Fibroblast of lung (primary cell): ENCODE measurements at regions not wholly inside any gene's neighbourhood (a gene's known extent, or its start where the extent isn't known, plus 50 kb on each side); places are given as distances from the start of the nearest gene placed in this dataset.

Source experiments
- DNase-seq, 2 donors: peaks; one replicate each; pipeline versions ENCODE4 v3.0.0 to v3.0.0-alpha.2; 2010; ENCODE audit warnings: low read depth in 2 of 2
- H2AFZ ChIP-seq: 2 replicates; pipeline ENCODE4 v1.5.1; 2012; ENCODE audit warnings: low read length, control low read depth, inconsistent platforms
- H3K27ac ChIP-seq: 2 replicates; pipeline ENCODE4 v1.5.1; 2011; ENCODE audit warnings: low read length, control low read depth; ENCODE audit not compliant: insufficient read depth
- H3K27me3 ChIP-seq: 2 replicates; pipeline ENCODE4 v1.5.1; 2011; ENCODE audit warnings: mild to moderate bottlenecking, low read length; ENCODE audit not compliant: control insufficient read depth, insufficient read depth
- H3K36me3 ChIP-seq: 2 replicates; pipeline ENCODE4 v1.5.1; 2011; ENCODE audit warnings: low read length; ENCODE audit not compliant: control insufficient read depth, insufficient read depth
- H3K4me1 ChIP-seq: 2 replicates; pipeline ENCODE4 v1.5.1; 2011; ENCODE audit warnings: low read length; ENCODE audit not compliant: control insufficient read depth, insufficient read depth; ENCODE audit errors: extremely low read depth
- H3K4me2 ChIP-seq: 2 replicates; pipeline ENCODE4 v1.5.1; 2011; ENCODE audit warnings: low read length, control low read depth; ENCODE audit not compliant: insufficient read depth; ENCODE audit errors: extremely low read depth
- H3K4me3 ChIP-seq, 4 experiments: fragments of 200-600 bp in 1 of 4; sonication (generic) in 1 of 4; replicated peaks in 1 of 4; 2 replicates each; pipeline ENCODE4 v1.5.1; 2011 to 2016; ENCODE audit warnings: low read length in 4 of 4, low read depth in 3 of 4, mild to moderate bottlenecking in 3 of 4, control low read depth in 2 of 4, inconsistent platforms in 1 of 4, mixed read lengths in 1 of 4; ENCODE audit not compliant: insufficient read depth in 1 of 4; ENCODE audit errors: control extremely low read depth in 1 of 4
- H3K79me2 ChIP-seq: 2 replicates; pipeline ENCODE4 v1.5.1; 2012; ENCODE audit warnings: mild to moderate bottlenecking, low read length, inconsistent platforms; ENCODE audit not compliant: control insufficient read depth, insufficient read depth
- H3K9ac ChIP-seq: 2 replicates; pipeline ENCODE4 v1.5.1; 2011; ENCODE audit warnings: mild to moderate bottlenecking, low read length, control low read depth; ENCODE audit not compliant: insufficient read depth
- H3K9me3 ChIP-seq: 2 replicates; pipeline ENCODE4 v1.5.1; 2012; ENCODE audit warnings: low read depth, low read length; ENCODE audit not compliant: control insufficient read depth, insufficient read depth
- H4K20me1 ChIP-seq: 2 replicates; pipeline ENCODE4 v1.5.1; 2011; ENCODE audit warnings: low read length; ENCODE audit not compliant: control insufficient read depth, insufficient read depth; ENCODE audit errors: extremely low read depth
- EZH2 ChIP-seq: IDR thresholded peaks from 2 replicates; pipeline ENCODE4 v1.5.1; 2012; ENCODE audit warnings: low read length, control low read depth, mild to moderate bottlenecking; ENCODE audit errors: missing control alignments
- TF ChIP-seq, protein P1 (sequence below), 2 donors: IDR thresholded peaks in 1 of 2; conservative IDR thresholded peaks in 1 of 2; 1 replicate in 1 of 2; 2 replicates in 1 of 2; pipeline ENCODE4 v1.5.1; 2011 to 2012; ENCODE audit warnings: low read length in 2 of 2, control low read depth in 1 of 2, inconsistent platforms in 1 of 2, low read depth in 1 of 2, mild to moderate bottlenecking in 1 of 2

GRCh38 chr6:15948930-15949900, 179.7 kb upstream of the MYLIP start:
- Histone ChIP-seq H4K20me1 (no peaks in the 10 kb centered on the region), H2AFZ (no peak overlapping the region), H3K9me3 (no peaks in the 10 kb centered on the region), H3K4me2 (no peak overlapping the region), H3K9ac (no peak overlapping the region), H3K27me3 (no peaks in the 10 kb centered on the region), H3K4me1 (no peaks in the 10 kb centered on the region), H3K4me3 (no peak overlapping the region), H3K36me3 (no peaks in the 10 kb centered on the region), H3K27ac (no peak overlapping the region), H3K79me2 (no peaks in the 10 kb centered on the region)
- peak in 1 of 2 donors; percentile 34 for DNase-seq
- TF ChIP-seq EZH2, result no peak
- TF ChIP-seq, protein P1, sequence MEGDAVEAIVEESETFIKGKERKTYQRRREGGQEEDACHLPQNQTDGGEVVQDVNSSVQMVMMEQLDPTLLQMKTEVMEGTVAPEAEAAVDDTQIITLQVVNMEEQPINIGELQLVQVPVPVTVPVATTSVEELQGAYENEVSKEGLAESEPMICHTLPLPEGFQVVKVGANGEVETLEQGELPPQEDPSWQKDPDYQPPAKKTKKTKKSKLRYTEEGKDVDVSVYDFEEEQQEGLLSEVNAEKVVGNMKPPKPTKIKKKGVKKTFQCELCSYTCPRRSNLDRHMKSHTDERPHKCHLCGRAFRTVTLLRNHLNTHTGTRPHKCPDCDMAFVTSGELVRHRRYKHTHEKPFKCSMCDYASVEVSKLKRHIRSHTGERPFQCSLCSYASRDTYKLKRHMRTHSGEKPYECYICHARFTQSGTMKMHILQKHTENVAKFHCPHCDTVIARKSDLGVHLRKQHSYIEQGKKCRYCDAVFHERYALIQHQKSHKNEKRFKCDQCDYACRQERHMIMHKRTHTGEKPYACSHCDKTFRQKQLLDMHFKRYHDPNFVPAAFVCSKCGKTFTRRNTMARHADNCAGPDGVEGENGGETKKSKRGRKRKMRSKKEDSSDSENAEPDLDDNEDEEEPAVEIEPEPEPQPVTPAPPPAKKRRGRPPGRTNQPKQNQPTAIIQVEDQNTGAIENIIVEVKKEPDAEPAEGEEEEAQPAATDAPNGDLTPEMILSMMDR (conservative IDR thresholded peaks at IDR 0.05 in 1 of 2, IDR thresholded peaks at IDR 0.05 in 1 of 2; ENCODE audit: low read depth in 1 of 2, low read length in 2 of 2), result no peak

- no peaks in the 10 kb centered on the region for H3K36me3 ChIP-seq
- no peaks in the 10 kb centered on the region for H4K20me1 ChIP-seq
- no peak overlapping the region for H3K27ac ChIP-seq
- no peaks in the 10 kb centered on the region for H3K4me1 ChIP-seq
- no peak for TF ChIP-seq EZH2
- TF ChIP-seq, protein P1 (conservative IDR thresholded peaks at IDR 0.05 in 1 of 2, IDR thresholded peaks at IDR 0.05 in 1 of 2; ENCODE audit: low read depth in 1 of 2, low read length in 2 of 2), result no peak
- H3K4me2 ChIP-seq, result no peak overlapping the region
- no peaks in the 10 kb centered on the region for H3K79me2 ChIP-seq
- DNase-seq, result no peak
- no peaks in the 10 kb centered on the region for H3K27me3 ChIP-seq
- no peak overlapping the region for H2AFZ ChIP-seq
- H3K9ac ChIP-seq, result no peak overlapping the region
- no peaks in the 10 kb centered on the region for H3K9me3 ChIP-seq
- no peak overlapping the region for H3K4me3 ChIP-seq
Measured at GRCh38 chr6:15947923-15948322, 181.0 kb upstream of the MYLIP start.

- Histone ChIP-seq H3K9me3 (no peaks in the 10 kb centered on the region), H4K20me1 (no peaks in the 10 kb centered on the region), H3K9ac (no peak overlapping the region), H3K27ac (no peak overlapping the region), H2AFZ (no peak overlapping the region), H3K36me3 (no peaks in the 10 kb centered on the region), H3K79me2 (no peaks in the 10 kb centered on the region), H3K27me3 (no peaks in the 10 kb centered on the region), H3K4me3 (no peak overlapping the region), H3K4me2 (no peak overlapping the region), H3K4me1 (no peaks in the 10 kb centered on the region)
- no peak for TF ChIP-seq EZH2
- TF ChIP-seq, protein P1 (conservative IDR thresholded peaks at IDR 0.05 in 1 of 2, IDR thresholded peaks at IDR 0.05 in 1 of 2; ENCODE audit: low read depth in 1 of 2, low read length in 2 of 2), result no peak
- DNase-seq, result no peak
Measured at GRCh38 chr6:15947436-15947835, 181.4 kb upstream of the MYLIP start.
